OCI-LY3 (cell line): ENCODE measurements at regions not wholly inside any gene's neighbourhood (a gene's known extent, or its start where the extent isn't known, plus 50 kb on each side); places are given as distances from the start of the nearest gene placed in this dataset.
A peak's percentile ranks its signal among the peaks of the same experiment; 100 is the strongest.

Experiments
- CTCF ChIP-seq: fragments of 200-600, 300-600 bp; sonication (generic); IDR thresholded peaks from 2 replicates; pipeline ENCODE4 v1.5.1; 2014; ENCODE audit warnings: antibody characterized with exemption, low read length, low read depth
- EZH2phosphoT487 ChIP-seq: fragments of 200-600 bp; shearing (Covaris generic); IDR thresholded peaks from 2 replicates; pipeline ENCODE4 v1.6.1; 2018; ENCODE audit warnings: antibody characterized with exemption, mixed run types, low read depth

DNA sequence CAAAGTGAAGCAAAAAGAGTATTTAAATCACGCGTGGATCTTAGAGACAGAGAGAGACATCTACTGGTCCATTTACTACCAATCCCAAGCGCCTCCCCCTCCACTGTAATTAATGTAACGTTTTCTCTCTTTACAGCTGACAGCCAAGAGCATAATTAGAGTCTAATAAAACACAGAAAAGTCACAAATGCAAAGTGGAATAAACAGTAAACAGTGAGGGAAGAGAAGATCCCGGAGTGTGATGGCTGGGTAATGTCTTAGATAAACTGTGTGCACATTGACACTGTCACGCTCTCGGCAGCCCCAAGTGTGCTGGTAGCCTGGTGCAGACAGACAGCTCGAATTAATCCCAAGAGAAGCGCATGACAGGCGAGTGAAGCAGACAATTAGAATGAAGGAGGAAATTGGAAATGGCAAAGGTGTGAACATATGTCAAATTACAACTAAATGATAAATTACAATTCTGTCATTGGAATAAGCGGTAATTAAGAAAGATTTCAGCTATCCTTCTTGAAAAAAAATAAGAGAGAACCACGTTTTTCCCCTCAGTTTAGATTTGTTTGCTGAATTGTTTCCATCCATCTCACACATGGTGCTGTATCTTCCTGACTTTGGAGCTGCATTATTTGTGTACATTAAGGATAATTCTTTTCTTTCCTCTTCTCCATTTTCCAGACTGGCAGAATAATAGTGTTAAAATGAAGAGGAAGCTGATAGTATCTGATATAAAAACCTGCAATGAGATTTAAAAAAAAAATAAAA is 100.1 kb downstream of the CXXC4 start:
- peak; percentile 46 for TF ChIP-seq CTCF
- TF ChIP-seq EZH2phosphoT487: no peak
